SK-N-MC (cell line): ENCODE measurements at regions not wholly inside any gene's neighbourhood (a gene's known extent, or its start where the extent isn't known, plus 50 kb on each side); places are given as distances from the start of the nearest gene placed in this dataset.

Experiments used
- EZH2 ChIP-seq: fragments of 200-600 bp; sonication (generic); IDR thresholded peaks from one replicate; pipeline ENCODE4 v1.6.1; 2017; ENCODE audit warnings: antibody characterized with exemption
- FOXP2 ChIP-seq: optimal IDR thresholded peaks from 2 replicates; pipeline ENCODE3; 2011; ENCODE audit warnings: mild to moderate bottlenecking, moderate library complexity; ENCODE audit not compliant: insufficient read depth; ENCODE audit errors: extremely low read length, control extremely low read depth
- POLR2AphosphoS5 ChIP-seq: IDR thresholded peaks from 2 replicates; pipeline ENCODE4 v1.6.1; 2012; ENCODE audit warnings: mild to moderate bottlenecking, low read depth, low read length, borderline replicate concordance

- TF ChIP-seq EZH2 = no peak
- no peak for TF ChIP-seq POLR2AphosphoS5
- no peak for TF ChIP-seq FOXP2
Observed at GRCh38 chr3:74489050-74489792, 125.2 kb downstream of the CNTN3 start.
